GM10266 (cell line): ENCODE measurements at regions not wholly inside any gene's neighbourhood (a gene's known extent, or its start where the extent isn't known, plus 50 kb on each side); places are given as distances from the start of the nearest gene placed in this dataset.

Source experiments
- DNase-seq: peaks from one replicate; pipeline ENCODE4 v3.0.0; 2012; ENCODE audit errors: extremely low spot score
- TF ChIP-seq, protein P1 (sequence below): IDR thresholded peaks from 2 replicates; pipeline ENCODE4 v1.5.1; 2012; ENCODE audit warnings: mild to moderate bottlenecking, low read depth; ENCODE audit not compliant: control insufficient read depth, insufficient read depth; ENCODE audit errors: missing control alignments

DNA sequence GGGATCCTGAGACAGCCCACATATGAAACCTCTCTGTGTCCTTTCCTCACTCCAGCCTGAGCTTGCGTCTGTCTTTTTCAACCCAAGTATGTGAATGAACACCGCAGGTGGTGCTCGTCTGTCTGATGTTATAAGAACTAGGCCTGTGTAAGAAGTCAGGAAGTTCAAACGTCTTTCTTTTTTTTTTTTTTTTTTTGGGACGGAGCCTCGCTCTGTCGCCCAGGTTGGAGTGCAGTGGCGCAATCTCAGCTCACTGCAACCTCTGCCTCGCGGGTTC lies 92.3 kb downstream of the ANKRD10 start:
- no peak for DNase-seq
- TF ChIP-seq, protein P1, sequence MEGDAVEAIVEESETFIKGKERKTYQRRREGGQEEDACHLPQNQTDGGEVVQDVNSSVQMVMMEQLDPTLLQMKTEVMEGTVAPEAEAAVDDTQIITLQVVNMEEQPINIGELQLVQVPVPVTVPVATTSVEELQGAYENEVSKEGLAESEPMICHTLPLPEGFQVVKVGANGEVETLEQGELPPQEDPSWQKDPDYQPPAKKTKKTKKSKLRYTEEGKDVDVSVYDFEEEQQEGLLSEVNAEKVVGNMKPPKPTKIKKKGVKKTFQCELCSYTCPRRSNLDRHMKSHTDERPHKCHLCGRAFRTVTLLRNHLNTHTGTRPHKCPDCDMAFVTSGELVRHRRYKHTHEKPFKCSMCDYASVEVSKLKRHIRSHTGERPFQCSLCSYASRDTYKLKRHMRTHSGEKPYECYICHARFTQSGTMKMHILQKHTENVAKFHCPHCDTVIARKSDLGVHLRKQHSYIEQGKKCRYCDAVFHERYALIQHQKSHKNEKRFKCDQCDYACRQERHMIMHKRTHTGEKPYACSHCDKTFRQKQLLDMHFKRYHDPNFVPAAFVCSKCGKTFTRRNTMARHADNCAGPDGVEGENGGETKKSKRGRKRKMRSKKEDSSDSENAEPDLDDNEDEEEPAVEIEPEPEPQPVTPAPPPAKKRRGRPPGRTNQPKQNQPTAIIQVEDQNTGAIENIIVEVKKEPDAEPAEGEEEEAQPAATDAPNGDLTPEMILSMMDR, result no peak

DNA sequence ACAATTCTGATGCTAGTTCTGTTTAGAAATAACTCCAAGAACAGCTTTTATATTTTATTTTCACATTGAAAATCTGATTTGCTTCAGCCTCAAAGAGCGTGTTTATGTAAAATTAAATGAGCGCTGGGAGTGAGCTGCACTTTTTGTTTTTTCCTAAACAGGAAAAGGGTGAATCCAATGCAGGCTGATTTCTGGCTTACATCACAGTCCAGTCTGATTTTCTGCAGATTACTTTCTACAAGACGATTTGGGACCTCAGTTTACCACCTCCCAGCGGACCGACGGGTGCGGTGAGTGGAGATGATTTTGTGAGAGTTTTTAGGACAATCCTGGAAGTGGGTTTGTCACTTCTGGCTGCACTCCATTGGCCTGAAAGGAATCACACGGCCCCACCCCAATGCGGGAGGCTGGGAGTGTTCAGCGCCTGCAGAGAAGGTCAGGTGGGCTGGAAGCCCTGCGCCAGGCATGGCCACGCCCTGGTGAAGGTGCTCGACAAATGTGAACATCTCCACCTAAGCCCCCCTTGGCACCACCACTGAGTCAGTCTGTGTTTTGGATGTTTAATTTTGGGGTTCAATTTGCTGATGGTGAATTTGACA lies 90.1 kb downstream of the ANKRD10 start:
- DNase-seq, result no peak

DNA sequence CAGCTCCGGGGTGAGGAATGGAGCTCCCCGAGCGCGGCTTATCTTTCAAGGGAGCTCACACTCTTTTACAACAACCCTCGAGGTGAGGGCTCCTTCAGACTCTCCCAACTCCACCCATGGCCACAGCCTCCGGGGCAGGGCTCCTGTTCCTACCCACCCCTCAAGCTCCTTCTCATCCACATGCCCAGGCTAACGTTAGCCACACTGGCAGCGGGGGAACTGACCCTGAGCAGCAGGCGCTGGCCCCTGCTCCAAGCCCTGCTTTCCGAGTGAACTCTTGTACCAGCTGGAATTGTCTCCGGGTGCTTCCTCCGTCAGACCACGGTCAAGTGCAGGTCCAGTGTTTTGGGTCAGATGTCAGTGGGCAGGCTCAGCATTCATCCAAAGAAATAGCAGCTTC lies 89.4 kb downstream of the ANKRD10 start:
- no peak for DNase-seq

More for the DNA sequence above, 90.1 kb downstream of the ANKRD10 start:
- TF ChIP-seq, protein P1, result no peak

DNA sequence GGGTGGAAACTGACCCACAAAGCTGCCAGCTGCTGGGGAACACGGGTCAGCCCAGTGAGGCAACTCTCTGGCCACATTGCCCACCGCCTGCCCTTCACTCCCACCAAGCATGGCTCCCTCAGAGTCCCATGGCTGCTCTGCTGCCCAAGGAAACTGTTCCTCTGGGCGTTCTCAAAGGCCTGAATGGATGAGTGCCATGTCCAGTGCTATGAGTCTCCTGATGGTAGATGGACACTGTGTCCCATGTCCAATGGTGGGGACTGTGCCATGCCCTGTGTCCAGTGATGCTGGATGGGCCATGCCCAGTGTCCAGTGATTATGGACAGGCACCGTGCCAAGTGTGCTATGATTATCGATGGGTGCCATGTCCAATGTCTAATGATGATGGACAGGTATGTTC lies 88.8 kb downstream of the ANKRD10 start:
- TF ChIP-seq, protein P1, result no peak
- no peak for DNase-seq

More for the DNA sequence above, 89.4 kb downstream of the ANKRD10 start:
- TF ChIP-seq, protein P1, result no peak

DNA sequence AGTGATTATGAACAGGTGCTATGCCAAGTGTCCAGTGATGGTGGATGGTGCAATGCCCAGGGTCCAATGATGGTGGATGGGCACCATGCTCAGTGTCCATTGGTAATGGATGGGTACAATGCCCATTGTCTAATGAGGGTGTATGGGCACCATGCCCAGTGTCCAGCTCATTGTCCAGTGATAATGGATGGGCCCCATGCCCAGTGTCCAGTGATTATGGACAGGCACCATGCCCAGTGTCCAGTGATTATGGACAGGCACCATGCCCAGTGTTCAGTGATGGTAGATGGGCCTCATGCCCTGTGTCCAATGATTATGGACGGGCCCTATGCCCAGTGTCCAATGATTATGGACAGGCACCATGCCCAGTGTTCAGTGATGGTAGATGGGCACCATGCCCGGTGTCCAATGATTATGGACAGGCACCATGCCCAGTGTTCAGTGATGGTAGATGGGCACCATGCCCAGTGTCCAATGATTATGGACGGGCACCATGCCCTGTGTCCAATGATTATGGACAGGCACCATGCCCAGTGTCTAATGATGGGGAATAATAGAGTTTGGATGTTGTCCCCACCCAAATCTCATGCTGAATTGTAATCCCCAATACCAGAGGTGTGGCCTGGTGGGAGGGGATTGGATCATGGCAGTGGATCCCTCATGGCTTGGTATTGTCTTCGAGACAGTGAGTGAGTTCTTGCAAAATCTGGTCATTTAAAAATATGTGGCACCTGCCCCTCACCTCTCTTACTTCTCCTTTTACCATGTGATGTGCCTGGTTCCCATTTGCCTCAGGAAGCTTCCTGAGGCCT lies 87.8 kb downstream of the ANKRD10 start:
- DNase-seq, result no peak
- TF ChIP-seq, protein P1, result no peak
